Hepatocyte (in vitro differentiated cells): ENCODE measurements at regions not wholly inside any gene's neighbourhood (a gene's known extent, or its start where the extent isn't known, plus 50 kb on each side); places are given as distances from the start of the nearest gene placed in this dataset.
"Not testable (repeated sequence)": the region's sequence is repeated elsewhere in the genome, so short reads cannot be mapped to it uniquely, and the experiment has no call there.

Experiments
- DNase-seq: peaks from one replicate; pipeline ENCODE4 v3.0.0-alpha.2; 2016; ENCODE audit warnings: low spot score
- H2AFZ ChIP-seq: fragments of 200-600 bp; sonication (generic); 2 replicates; pipeline ENCODE4 v1.6.0; 2016; ENCODE audit warnings: antibody characterized with exemption, mild to moderate bottlenecking
- H3K27ac ChIP-seq: fragments of 200-600 bp; sonication (generic); 2 replicates; pipeline ENCODE4 v1.5.1; 2016; ENCODE audit warnings: mild to moderate bottlenecking
- H3K27me3 ChIP-seq: fragments of 200-600 bp; sonication (generic); 2 replicates; pipeline ENCODE4 v1.6.1; 2016
- H3K36me3 ChIP-seq: fragments of 200-600 bp; sonication (generic); replicated peaks from 2 replicates; pipeline ENCODE4 v1.5.1; 2016; ENCODE audit warnings: low read depth; ENCODE audit not compliant: insufficient read depth
- H3K4me1 ChIP-seq: fragments of 200-600 bp; sonication (generic); 2 replicates; pipeline ENCODE4 v1.5.1; 2016; ENCODE audit warnings: mild to moderate bottlenecking, moderate library complexity; ENCODE audit not compliant: insufficient read depth
- H3K4me2 ChIP-seq: fragments of 200-600 bp; sonication (generic); 2 replicates; pipeline ENCODE4 v1.6.0; 2016
- H3K4me3 ChIP-seq: fragments of 200-600 bp; sonication (generic); 2 replicates; pipeline ENCODE4 v1.5.1; 2016; ENCODE audit warnings: mild to moderate bottlenecking
- H3K79me2 ChIP-seq: fragments of 200-600 bp; sonication (generic); 2 replicates; pipeline ENCODE4 v1.6.0; 2017; ENCODE audit warnings: mild to moderate bottlenecking
- H3K9me2 ChIP-seq: fragments of 200-600 bp; sonication (generic); replicated peaks from 2 replicates; pipeline ENCODE4 v1.6.0; 2017; ENCODE audit warnings: mild to moderate bottlenecking; ENCODE audit not compliant: insufficient read depth
- H3K9me3 ChIP-seq: fragments of 200-600 bp; sonication (generic); 2 replicates; pipeline ENCODE4 v1.5.1; 2016; ENCODE audit warnings: low read depth, mild to moderate bottlenecking
- H4K20me1 ChIP-seq: fragments of 200-600 bp; sonication (generic); 2 replicates; pipeline ENCODE4 v1.6.0; 2016; ENCODE audit warnings: mild to moderate bottlenecking; ENCODE audit not compliant: insufficient read depth, poor library complexity, severe bottlenecking
- WGBS: methylation state at CpG from one replicate; pipeline ENCODE4 v1.1.6; 2016; ENCODE audit warnings: low lambda C conversion rate; ENCODE audit errors: missing lambda C conversion rate; 5-methylcytosine and 5-hydroxymethylcytosine counted together
- TF ChIP-seq, protein P1 (sequence below): fragments of 200-600 bp; sonication (generic); IDR thresholded peaks from 2 replicates; pipeline ENCODE4 v1.5.1; 2016; ENCODE audit warnings: antibody characterized with exemption, mild to moderate bottlenecking; ENCODE audit not compliant: poor library complexity

DNA sequence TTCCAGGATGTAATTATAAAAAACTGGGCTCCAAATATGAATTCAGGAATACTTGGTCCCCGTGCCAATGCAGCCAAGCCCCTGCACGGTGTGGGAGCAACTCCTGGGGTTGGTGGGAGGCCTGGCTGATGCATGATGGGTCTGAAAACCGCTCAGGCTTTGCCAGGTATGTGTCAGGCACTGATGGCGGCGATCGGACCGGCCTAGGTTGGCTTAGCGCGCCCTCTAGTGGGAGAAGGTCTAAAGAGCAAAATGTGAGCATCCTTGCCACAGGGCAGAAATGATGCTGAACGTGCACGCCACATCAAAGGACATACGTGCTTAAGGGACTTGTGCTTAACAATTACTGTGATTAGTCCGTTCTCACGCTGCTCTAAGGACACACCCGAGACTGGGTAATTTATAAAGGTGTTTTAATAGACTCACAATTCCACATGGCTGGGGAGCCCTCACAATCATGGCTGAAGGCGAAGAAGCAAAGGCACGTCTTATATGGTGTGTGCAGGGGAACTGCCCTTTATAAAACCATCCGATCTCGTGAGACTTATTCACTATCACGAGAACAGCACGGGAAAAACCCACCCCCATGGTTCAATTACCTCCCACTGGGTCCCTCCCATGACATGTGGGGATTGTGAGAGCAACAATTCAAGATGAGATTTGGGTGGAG is 196.2 kb upstream of the PLGLB1 start:
- H3K79me2 ChIP-seq, H4K20me1 ChIP-seq, DNase-seq, H3K27me3 ChIP-seq, H3K9me3 ChIP-seq, H3K27ac ChIP-seq, H3K4me3 ChIP-seq, H3K4me1 ChIP-seq, H3K9me2 ChIP-seq, H2AFZ ChIP-seq, H3K4me2 ChIP-seq, H3K36me3 ChIP-seq: not testable (repeated sequence)
- 2% methylated on average over 6 of the region's 21 CpGs for WGBS

DNA sequence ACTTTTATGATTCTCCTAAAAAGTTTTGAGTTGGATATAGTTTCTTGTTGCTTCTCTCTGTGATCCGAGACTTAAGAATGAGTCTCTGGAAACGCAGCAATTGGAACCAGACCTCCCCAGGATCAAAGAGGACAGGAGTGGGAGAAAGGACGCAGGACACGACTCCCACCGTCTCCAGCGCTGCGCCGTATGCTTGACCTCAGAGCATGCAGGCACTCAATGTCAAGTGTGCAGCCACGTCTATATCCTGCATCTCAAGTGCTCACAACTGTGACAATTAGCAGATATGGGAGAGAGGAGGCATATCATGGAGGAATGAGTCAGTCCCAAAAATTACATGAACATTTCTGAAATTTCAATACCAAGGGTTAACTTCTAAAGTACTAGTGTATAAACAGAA is 199.0 kb upstream of the PLGLB1 start:
- not testable (repeated sequence) for H3K4me1 ChIP-seq, H3K4me2 ChIP-seq, H3K36me3 ChIP-seq, DNase-seq, H3K9me3 ChIP-seq, H3K79me2 ChIP-seq, H3K4me3 ChIP-seq, H3K9me2 ChIP-seq, H4K20me1 ChIP-seq, H3K27ac ChIP-seq, H3K27me3 ChIP-seq, H2AFZ ChIP-seq
- 78% methylated on average over 9 of the region's 9 CpGs for WGBS

GRCh38 chr2:87222131-87222530 is 200.5 kb upstream of the PLGLB1 start:
- not testable (repeated sequence) for H3K9me2 ChIP-seq, H3K4me1 ChIP-seq, H2AFZ ChIP-seq, H3K27me3 ChIP-seq, H3K27ac ChIP-seq, H3K4me2 ChIP-seq, H3K36me3 ChIP-seq, H3K9me3 ChIP-seq, H3K79me2 ChIP-seq, H3K4me3 ChIP-seq, H4K20me1 ChIP-seq, DNase-seq
- WGBS: 85% methylated on average over 7 of the region's 7 CpGs

- not testable (repeated sequence) for H4K20me1 ChIP-seq, H2AFZ ChIP-seq, H3K4me1 ChIP-seq, H3K36me3 ChIP-seq, DNase-seq, H3K79me2 ChIP-seq, H3K9me2 ChIP-seq, H3K4me2 ChIP-seq, H3K27me3 ChIP-seq, H3K4me3 ChIP-seq, H3K27ac ChIP-seq, H3K9me3 ChIP-seq
- 57% methylated on average over 2 of the region's 3 CpGs for WGBS
These were observed 202.2 kb upstream of the PLGLB1 start for GRCh38 chr2:87223873-87224272.

DNA sequence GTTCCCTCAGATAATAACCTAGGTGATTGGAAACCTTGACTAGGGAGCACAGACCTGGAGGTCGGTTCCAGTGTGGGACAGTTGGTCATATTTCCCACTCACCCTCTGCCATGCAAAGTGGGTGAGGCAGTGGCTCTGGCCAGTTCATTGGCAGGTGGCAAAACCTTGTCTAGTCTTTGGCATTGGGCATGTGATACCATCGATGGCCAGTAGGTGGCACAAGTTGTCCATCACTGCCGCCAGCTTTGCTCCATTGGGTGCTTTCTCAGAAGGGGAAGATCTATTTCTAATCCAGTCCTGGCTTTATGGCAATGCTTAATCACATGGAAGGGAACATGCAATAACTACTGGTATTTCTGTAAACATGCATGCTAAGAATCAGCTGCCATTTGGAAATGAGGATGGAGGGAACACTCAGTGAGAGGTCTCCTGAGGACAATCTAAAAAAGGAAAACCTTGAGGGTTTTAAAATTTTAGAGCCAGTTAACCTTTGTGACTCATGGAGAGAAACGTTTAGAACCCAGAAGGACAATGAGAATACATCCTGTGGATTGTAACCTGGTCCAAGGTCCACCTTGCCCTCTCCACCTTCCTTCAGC is 207.5 kb upstream of the PLGLB1 start:
- H2AFZ ChIP-seq, H4K20me1 ChIP-seq, H3K9me2 ChIP-seq, H3K9me3 ChIP-seq, DNase-seq, H3K27me3 ChIP-seq, H3K79me2 ChIP-seq, H3K4me1 ChIP-seq, H3K4me3 ChIP-seq, H3K36me3 ChIP-seq, H3K27ac ChIP-seq, H3K4me2 ChIP-seq: not testable (repeated sequence)
- TF ChIP-seq, protein P1, sequence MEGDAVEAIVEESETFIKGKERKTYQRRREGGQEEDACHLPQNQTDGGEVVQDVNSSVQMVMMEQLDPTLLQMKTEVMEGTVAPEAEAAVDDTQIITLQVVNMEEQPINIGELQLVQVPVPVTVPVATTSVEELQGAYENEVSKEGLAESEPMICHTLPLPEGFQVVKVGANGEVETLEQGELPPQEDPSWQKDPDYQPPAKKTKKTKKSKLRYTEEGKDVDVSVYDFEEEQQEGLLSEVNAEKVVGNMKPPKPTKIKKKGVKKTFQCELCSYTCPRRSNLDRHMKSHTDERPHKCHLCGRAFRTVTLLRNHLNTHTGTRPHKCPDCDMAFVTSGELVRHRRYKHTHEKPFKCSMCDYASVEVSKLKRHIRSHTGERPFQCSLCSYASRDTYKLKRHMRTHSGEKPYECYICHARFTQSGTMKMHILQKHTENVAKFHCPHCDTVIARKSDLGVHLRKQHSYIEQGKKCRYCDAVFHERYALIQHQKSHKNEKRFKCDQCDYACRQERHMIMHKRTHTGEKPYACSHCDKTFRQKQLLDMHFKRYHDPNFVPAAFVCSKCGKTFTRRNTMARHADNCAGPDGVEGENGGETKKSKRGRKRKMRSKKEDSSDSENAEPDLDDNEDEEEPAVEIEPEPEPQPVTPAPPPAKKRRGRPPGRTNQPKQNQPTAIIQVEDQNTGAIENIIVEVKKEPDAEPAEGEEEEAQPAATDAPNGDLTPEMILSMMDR: peak; percentile 38
- WGBS: 0% methylated on average over 2 of the region's 4 CpGs

DNA sequence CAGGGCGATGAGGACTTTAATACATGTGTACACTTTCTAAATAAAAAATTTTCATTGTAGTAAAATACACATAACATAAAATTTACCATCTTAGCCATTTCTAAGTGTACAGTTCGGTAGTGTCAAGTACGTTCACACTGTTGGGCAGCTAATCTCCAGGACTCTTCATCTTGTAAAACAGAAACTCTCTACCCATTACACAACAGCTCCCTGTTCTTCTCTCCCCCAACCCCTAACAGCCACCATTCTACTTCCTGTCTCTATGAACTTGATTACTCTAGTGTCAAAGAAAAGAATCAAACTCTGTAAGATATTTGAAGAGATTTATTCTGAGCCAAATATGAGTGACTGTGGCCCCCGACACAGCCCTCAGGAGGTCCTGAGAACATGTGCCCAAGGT is 208.3 kb upstream of the PLGLB1 start:
- not testable (repeated sequence) for DNase-seq, H3K27ac ChIP-seq, H3K79me2 ChIP-seq, H3K4me2 ChIP-seq, H3K27me3 ChIP-seq, H3K4me3 ChIP-seq, H3K36me3 ChIP-seq, H3K4me1 ChIP-seq, H3K9me2 ChIP-seq, H3K9me3 ChIP-seq, H4K20me1 ChIP-seq, H2AFZ ChIP-seq
- 83% methylated on average over 4 of the region's 4 CpGs for WGBS

DNA sequence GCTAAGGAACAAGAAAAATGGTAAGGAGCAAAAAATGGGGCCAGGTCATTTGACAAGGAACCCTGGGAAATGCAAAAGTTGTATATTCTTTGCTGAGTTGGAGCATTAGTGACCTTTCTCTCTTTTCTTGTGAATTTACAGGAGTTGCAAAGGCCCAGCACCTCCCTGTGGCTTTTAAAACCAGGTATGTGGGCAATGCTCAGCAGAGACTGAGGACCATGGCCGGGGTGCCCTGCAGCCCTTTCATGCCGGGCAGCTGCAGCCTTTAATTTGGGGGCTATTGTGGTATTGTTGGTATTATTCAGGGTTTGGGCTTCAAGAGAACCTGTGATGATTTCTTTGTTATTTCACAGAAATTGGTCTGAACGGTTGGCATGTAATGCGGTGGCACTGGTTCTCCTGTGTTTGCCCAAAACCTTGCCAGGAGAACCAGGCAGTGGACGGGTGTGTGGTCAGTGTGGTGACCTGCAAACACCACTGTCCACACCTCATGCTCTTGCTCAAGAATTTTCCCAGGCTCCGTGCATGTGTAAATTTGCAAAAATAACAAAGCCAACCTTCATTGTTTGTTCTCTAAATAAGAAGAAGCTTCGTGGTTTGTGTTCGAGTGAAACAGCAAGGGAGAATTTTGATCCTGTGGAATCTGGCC is 213.8 kb upstream of the PLGLB1 start:
- 95% methylated on average over 2 of the region's 8 CpGs for WGBS
- not testable (repeated sequence) for DNase-seq, H2AFZ ChIP-seq, H3K9me2 ChIP-seq, H3K4me2 ChIP-seq, H3K9me3 ChIP-seq, H3K36me3 ChIP-seq, H4K20me1 ChIP-seq, H3K4me1 ChIP-seq, H3K27ac ChIP-seq, H3K27me3 ChIP-seq, H3K4me3 ChIP-seq, H3K79me2 ChIP-seq

- not testable (repeated sequence) for H3K9me3 ChIP-seq, DNase-seq, H3K4me2 ChIP-seq, H4K20me1 ChIP-seq, H3K9me2 ChIP-seq, H2AFZ ChIP-seq, H3K4me1 ChIP-seq, H3K4me3 ChIP-seq, H3K27me3 ChIP-seq, H3K79me2 ChIP-seq, H3K36me3 ChIP-seq, H3K27ac ChIP-seq
- 67% methylated on average over 8 of the region's 15 CpGs for WGBS
These were observed 216.1 kb upstream of the PLGLB1 start for GRCh38 chr2:87237570-87238336.
